ENCODE measurements at regions not wholly inside any gene's neighbourhood (a gene's known extent, or its start where the extent isn't known, plus 50 kb on each side); places are given as distances from the start of the nearest gene placed in this dataset.

- H3K4me1 Mint-ChIP-seq (ENCODE audit: low read depth) = peaks cover 24% of the 10 kb centered on the region
- no peak for DNase-seq (ENCODE audit: low spot score)
- no peaks in the 10 kb centered on the region for H3K9me3 Mint-ChIP-seq (ENCODE audit: low read depth)
- no peaks in the 10 kb centered on the region for H3K36me3 Mint-ChIP-seq (ENCODE audit: low read depth)
- H3K4me3 Mint-ChIP-seq (ENCODE audit: unreplicated experiment) = no peak overlapping the region
- H3K27me3 Mint-ChIP-seq (ENCODE audit: low read depth) = peaks cover 2% of the 10 kb centered on the region
- TF ChIP-seq, protein P1, sequence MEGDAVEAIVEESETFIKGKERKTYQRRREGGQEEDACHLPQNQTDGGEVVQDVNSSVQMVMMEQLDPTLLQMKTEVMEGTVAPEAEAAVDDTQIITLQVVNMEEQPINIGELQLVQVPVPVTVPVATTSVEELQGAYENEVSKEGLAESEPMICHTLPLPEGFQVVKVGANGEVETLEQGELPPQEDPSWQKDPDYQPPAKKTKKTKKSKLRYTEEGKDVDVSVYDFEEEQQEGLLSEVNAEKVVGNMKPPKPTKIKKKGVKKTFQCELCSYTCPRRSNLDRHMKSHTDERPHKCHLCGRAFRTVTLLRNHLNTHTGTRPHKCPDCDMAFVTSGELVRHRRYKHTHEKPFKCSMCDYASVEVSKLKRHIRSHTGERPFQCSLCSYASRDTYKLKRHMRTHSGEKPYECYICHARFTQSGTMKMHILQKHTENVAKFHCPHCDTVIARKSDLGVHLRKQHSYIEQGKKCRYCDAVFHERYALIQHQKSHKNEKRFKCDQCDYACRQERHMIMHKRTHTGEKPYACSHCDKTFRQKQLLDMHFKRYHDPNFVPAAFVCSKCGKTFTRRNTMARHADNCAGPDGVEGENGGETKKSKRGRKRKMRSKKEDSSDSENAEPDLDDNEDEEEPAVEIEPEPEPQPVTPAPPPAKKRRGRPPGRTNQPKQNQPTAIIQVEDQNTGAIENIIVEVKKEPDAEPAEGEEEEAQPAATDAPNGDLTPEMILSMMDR (IDR thresholded peaks at IDR 0.05) = no peak
- H3K27ac Mint-ChIP-seq (ENCODE audit: unreplicated experiment) = no peak overlapping the region
Measured at GRCh38 chr11:95434009-95434408, 203.0 kb upstream of the SESN3 start.

GRCh38 chr11:95432714-95433503 lies 201.9 kb upstream of the SESN3 start:
- H3K27me3 Mint-ChIP-seq (ENCODE audit: low read depth) = peaks cover 2% of the 10 kb centered on the region
- H3K4me1 Mint-ChIP-seq (ENCODE audit: low read depth) = peaks cover 24% of the 10 kb centered on the region
- H3K4me3 Mint-ChIP-seq (ENCODE audit: unreplicated experiment) = no peak overlapping the region

GRCh38 chr11:95429376-95429907 lies 198.4 kb upstream of the SESN3 start:
- TF ChIP-seq, protein P1 (IDR thresholded peaks at IDR 0.05) = no peak
- DNase-seq (ENCODE audit: low spot score) = no peak
- H3K27me3 Mint-ChIP-seq (ENCODE audit: low read depth) = peaks cover 4% of the 10 kb centered on the region
- H3K9me3 Mint-ChIP-seq (ENCODE audit: low read depth) = no peaks in the 10 kb centered on the region
- peaks cover 10% of the 10 kb centered on the region for H3K4me1 Mint-ChIP-seq (ENCODE audit: low read depth)
- H3K36me3 Mint-ChIP-seq (ENCODE audit: low read depth) = no peaks in the 10 kb centered on the region
- no peak overlapping the region for H3K27ac Mint-ChIP-seq (ENCODE audit: unreplicated experiment)
- no peak overlapping the region for H3K4me3 Mint-ChIP-seq (ENCODE audit: unreplicated experiment)

More at GRCh38 chr11:95432714-95433503, 201.9 kb upstream of the SESN3 start:
- TF ChIP-seq, protein P1 (IDR thresholded peaks at IDR 0.05) = no peak
- DNase-seq (ENCODE audit: low spot score) = no peak
- Mint-ChIP-seq H3K36me3 (ENCODE audit: low read depth) (no peaks in the 10 kb centered on the region), H3K9me3 (ENCODE audit: low read depth) (no peaks in the 10 kb centered on the region), H3K27ac (ENCODE audit: unreplicated experiment) (no peak overlapping the region)

DNA sequence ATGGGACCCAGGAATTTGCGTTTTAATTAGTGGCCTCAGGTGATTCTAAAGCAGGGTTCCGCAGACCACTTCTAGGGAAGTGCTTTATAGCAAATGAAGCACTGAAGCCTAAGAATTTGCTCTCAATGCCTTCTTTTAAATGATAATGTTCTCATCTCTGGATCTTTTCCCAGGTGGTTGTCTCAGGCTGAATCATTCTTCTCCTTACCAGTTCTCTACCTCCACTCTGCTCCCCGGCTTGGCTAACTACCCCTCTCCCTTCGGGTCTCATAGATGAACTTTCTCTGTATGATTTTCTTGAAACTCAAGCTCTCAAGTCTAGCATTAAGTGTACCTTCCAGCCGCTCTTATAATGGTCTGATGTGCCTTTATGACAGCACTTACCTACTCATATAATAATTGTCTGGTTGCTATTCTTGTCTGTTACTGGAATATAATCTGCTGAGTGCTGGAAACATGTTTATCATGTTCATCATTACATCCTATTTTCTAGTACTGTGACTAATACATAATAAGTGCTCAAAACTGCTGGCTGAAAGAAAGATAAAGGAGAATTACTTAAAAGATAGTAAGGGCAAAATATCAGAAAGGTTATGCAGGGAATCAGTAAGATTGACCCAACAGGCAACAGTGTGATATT lies 195.9 kb upstream of the SESN3 start:
- Mint-ChIP-seq H3K27me3 (ENCODE audit: low read depth) (peaks cover 3% of the 10 kb centered on the region), H3K4me1 (ENCODE audit: low read depth) (no peaks in the 10 kb centered on the region), H3K27ac (ENCODE audit: unreplicated experiment) (no peak overlapping the region), H3K36me3 (ENCODE audit: low read depth) (no peaks in the 10 kb centered on the region), H3K9me3 (ENCODE audit: low read depth) (no peaks in the 10 kb centered on the region), H3K4me3 (ENCODE audit: unreplicated experiment) (no peak overlapping the region)
- no peak for DNase-seq (ENCODE audit: low spot score)
- TF ChIP-seq, protein P1 (IDR thresholded peaks at IDR 0.05) = no peak

DNA sequence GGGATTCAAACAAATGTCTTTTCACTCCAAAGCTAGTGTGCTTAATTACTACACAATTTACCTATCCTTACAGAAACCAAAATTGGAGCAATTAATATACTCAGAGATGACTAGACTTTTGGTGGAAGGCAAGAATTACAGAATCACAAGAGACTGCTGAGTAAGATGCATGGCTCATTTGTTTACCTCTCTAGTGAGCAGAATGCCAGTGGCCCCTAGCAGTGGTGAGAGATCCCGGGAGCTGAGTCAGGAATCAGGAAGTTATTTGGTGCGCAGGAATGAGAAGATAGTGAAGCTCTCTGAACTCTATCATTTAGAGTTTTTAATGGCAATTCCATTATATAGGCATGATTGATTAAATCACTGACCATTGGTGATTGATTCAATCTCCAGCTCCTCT lies 188.9 kb upstream of the SESN3 start:
- no peak overlapping the region for H3K27ac Mint-ChIP-seq (ENCODE audit: unreplicated experiment)
- TF ChIP-seq, protein P1 (IDR thresholded peaks at IDR 0.05) = no peak
- no peak overlapping the region for H3K4me3 Mint-ChIP-seq (ENCODE audit: unreplicated experiment)
- H3K9me3 Mint-ChIP-seq (ENCODE audit: low read depth) = no peaks in the 10 kb centered on the region
- H3K27me3 Mint-ChIP-seq (ENCODE audit: low read depth) = no peaks in the 10 kb centered on the region
- H3K4me1 Mint-ChIP-seq (ENCODE audit: low read depth) = no peaks in the 10 kb centered on the region
- H3K36me3 Mint-ChIP-seq (ENCODE audit: low read depth) = no peaks in the 10 kb centered on the region
- DNase-seq (ENCODE audit: low spot score) = no peak

Data from chondrocyte (in vitro differentiated cells).